ENCODE measurements at regions not wholly inside any gene's neighbourhood (a gene's known extent, or its start where the extent isn't known, plus 50 kb on each side); places are given as distances from the start of the nearest gene placed in this dataset.

DNA sequence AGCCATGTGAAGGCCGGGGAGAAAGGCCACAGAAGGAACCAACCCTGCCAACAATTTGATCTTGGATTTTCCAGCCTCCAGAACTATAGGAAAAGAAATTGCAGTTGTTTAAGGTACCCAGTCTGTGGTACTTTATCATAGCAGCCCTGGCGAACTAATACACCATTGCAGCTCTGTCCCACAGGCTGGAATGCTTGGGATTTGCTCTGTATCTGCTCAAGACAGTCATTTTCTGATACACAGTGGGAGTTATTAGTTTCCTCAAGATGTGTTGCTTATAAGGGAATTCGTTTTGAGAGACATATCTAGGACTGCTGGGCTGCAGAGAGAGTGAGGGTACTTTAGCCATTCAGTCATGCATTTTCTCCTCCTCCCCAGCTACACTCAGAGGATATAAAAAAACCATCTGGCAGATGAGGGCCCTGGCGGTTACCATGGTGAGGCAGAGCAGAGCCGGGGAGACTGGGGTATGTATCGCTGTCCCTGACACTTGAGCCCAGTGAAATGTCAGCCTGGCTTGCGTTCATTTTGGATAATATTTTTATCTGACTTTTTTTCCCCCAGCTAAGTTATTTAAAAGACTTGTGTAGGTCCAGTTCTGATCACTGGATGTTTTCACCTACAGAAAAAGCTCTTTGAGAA, 104.6 kb downstream of the DIRAS3 start:
- BruUV-seq (replicated peaks): no TSS peak
- Mint-ChIP-seq H3K4me3 (ENCODE audit: low read depth, unreplicated experiment) (no peak overlapping the region), H3K27ac (ENCODE audit: unreplicated experiment) (no peak overlapping the region), H3K4me1 (ENCODE audit: low read depth, unreplicated experiment) (no peaks in the 10 kb centered on the region), H3K9me3 (ENCODE audit: low read depth, unreplicated experiment) (no peaks in the 10 kb centered on the region), H3K27me3 (ENCODE audit: unreplicated experiment) (no peaks in the 10 kb centered on the region), H3K36me3 (ENCODE audit: insufficient read depth, unreplicated experiment) (no peaks in the 10 kb centered on the region)
- TF ChIP-seq, protein P1, sequence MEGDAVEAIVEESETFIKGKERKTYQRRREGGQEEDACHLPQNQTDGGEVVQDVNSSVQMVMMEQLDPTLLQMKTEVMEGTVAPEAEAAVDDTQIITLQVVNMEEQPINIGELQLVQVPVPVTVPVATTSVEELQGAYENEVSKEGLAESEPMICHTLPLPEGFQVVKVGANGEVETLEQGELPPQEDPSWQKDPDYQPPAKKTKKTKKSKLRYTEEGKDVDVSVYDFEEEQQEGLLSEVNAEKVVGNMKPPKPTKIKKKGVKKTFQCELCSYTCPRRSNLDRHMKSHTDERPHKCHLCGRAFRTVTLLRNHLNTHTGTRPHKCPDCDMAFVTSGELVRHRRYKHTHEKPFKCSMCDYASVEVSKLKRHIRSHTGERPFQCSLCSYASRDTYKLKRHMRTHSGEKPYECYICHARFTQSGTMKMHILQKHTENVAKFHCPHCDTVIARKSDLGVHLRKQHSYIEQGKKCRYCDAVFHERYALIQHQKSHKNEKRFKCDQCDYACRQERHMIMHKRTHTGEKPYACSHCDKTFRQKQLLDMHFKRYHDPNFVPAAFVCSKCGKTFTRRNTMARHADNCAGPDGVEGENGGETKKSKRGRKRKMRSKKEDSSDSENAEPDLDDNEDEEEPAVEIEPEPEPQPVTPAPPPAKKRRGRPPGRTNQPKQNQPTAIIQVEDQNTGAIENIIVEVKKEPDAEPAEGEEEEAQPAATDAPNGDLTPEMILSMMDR (IDR thresholded peaks at IDR 0.05; ENCODE audit: unreplicated experiment): no peak
- intact Hi-C loops (cut with micrococcal nuclease; ENCODE audit: unreplicated experiment): no loop called here
- no peak for DNase-seq
- CTCF ChIA-PET: no interaction called here

DNA sequence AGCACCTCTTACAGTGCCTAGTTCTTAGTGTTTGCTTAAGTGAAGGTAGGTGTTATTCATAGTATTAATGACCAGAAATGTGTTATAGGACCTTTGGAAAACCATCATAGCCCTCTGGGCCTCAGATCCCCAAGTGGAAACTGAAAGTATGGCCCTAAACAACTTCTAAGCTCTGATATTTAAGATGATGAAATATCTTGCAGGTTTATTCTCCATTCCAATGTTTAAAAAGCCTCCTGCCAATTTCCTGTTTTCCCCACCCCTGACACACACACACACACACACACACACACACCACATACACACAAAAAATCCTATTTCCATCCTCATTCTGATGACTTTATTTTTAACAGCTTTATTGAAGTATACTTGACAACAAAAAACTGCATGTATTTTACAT, 108.2 kb downstream of the DIRAS3 start:
- Mint-ChIP-seq H3K27me3 (ENCODE audit: unreplicated experiment) (peaks cover 11% of the 10 kb centered on the region), H3K9me3 (ENCODE audit: low read depth, unreplicated experiment) (no peaks in the 10 kb centered on the region), H3K4me1 (ENCODE audit: low read depth, unreplicated experiment) (no peaks in the 10 kb centered on the region), H3K27ac (ENCODE audit: unreplicated experiment) (no peak overlapping the region), H3K36me3 (ENCODE audit: insufficient read depth, unreplicated experiment) (no peaks in the 10 kb centered on the region), H3K4me3 (ENCODE audit: low read depth, unreplicated experiment) (no peak overlapping the region)
- intact Hi-C loops (cut with micrococcal nuclease; ENCODE audit: unreplicated experiment): no loop called here
- CTCF ChIA-PET: interaction anchor here (0.6 to 1.1 kb wide), 2 partner anchors 9 to 12 kb away, joined by 3 to 5 read pairs; no protein-coding TSS in a partner anchor
- TF ChIP-seq, protein P1 (IDR thresholded peaks at IDR 0.05; ENCODE audit: unreplicated experiment): no peak
- no peak for DNase-seq
- no TSS peak for BruUV-seq (replicated peaks)

DNA sequence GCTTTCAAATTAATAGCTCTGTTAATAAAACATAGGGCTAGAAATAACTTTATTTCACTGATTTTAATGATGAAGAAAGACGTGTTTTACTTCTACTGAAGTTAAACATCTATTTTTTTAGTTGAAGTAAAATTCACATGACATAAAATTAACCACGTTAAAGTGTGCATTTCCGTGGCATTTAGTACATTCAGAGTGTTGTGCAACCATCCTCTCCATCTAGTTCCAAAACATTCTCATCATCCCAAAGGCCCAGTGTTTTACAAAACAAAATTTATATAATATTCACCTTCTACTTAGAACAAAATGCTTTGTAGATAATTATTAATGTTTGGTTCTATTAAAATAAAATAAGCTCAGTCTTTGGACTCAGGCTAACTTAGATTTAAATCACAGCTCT, 108.5 kb upstream of the GNG12 start:
- CTCF ChIA-PET: interaction anchor here (1.1 kb wide), 1 partner anchor 9 kb away, joined by 5 read pairs; no protein-coding TSS in a partner anchor
- H3K4me3 Mint-ChIP-seq (ENCODE audit: low read depth, unreplicated experiment): no peak overlapping the region
- H3K4me1 Mint-ChIP-seq (ENCODE audit: low read depth, unreplicated experiment): no peaks in the 10 kb centered on the region
- no peak for DNase-seq
- intact Hi-C loops (cut with micrococcal nuclease; ENCODE audit: unreplicated experiment): no loop called here
- peaks cover 16% of the 10 kb centered on the region for H3K27me3 Mint-ChIP-seq (ENCODE audit: unreplicated experiment)
- H3K9me3 Mint-ChIP-seq (ENCODE audit: low read depth, unreplicated experiment): no peaks in the 10 kb centered on the region
- no TSS peak for BruUV-seq (replicated peaks)
- no peak overlapping the region for H3K27ac Mint-ChIP-seq (ENCODE audit: unreplicated experiment)
- TF ChIP-seq, protein P1 (IDR thresholded peaks at IDR 0.05; ENCODE audit: unreplicated experiment): no peak
- no peaks in the 10 kb centered on the region for H3K36me3 Mint-ChIP-seq (ENCODE audit: insufficient read depth, unreplicated experiment)

DNA sequence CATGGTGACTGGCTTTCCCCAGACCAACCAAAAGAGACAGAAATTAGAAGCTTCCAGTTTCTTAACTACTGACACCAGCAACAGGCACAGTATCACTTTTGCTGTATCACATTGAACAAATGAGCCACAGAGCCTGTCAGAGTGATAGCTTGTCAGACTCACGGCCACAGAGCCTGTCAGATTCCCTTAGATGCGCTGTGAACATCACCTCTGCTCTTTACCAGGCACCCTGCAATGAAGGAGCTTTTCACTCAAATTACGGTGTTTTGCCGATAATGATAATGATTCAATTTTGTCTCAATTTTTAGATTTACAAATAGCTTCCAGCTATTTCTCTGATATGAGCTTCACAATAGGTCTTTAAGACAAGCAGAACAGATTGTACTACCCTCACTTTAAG, 107.9 kb upstream of the GNG12 start:
- H3K4me1 Mint-ChIP-seq (ENCODE audit: low read depth, unreplicated experiment): no peaks in the 10 kb centered on the region
- H3K36me3 Mint-ChIP-seq (ENCODE audit: insufficient read depth, unreplicated experiment): no peaks in the 10 kb centered on the region
- H3K9me3 Mint-ChIP-seq (ENCODE audit: low read depth, unreplicated experiment): no peaks in the 10 kb centered on the region
- no peak for DNase-seq
- CTCF ChIA-PET: no interaction called here
- no peak overlapping the region for H3K4me3 Mint-ChIP-seq (ENCODE audit: low read depth, unreplicated experiment)
- no TSS peak for BruUV-seq (replicated peaks)
- intact Hi-C loops (cut with micrococcal nuclease; ENCODE audit: unreplicated experiment): no loop called here
- H3K27me3 Mint-ChIP-seq (ENCODE audit: unreplicated experiment): peaks cover 22% of the 10 kb centered on the region
- TF ChIP-seq, protein P1 (IDR thresholded peaks at IDR 0.05; ENCODE audit: unreplicated experiment): no peak
- H3K27ac Mint-ChIP-seq (ENCODE audit: unreplicated experiment): no peak overlapping the region
